ENCODE measurements at regions not wholly inside any gene's neighbourhood (a gene's known extent, or its start where the extent isn't known, plus 50 kb on each side); places are given as distances from the start of the nearest gene placed in this dataset.

DNA sequence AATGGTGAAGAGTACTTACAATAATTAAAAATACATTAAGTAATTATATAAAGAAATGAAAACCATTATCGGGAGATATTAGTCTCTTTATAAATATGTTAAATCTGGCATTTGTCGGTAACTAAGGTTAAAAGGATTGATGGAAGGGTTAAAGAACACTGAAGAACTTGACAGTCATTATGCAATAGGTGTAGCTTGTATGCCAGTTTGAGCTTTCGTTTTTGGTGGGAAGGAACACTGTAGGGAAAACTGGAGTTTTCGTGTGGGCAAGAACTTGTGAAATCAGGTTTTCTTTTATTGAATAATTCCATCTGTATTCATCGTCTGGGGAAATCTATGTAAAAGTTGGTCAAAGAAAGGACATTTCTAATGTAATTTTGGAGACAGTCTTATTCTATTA, 142.3 kb downstream of the DMRTA1 start:
- no peak overlapping the region for H3K4ac ChIP-seq (ENCODE audit: low read depth, low read length)
- H3K18ac ChIP-seq (ENCODE audit: low read length), result no peak overlapping the region
- H2BK12ac ChIP-seq (ENCODE audit: low read length), result no peak overlapping the region
- H3K9ac ChIP-seq (ENCODE audit: low read length), result no peak overlapping the region
- no peak overlapping the region for H4K91ac ChIP-seq (ENCODE audit: low read depth, low read length)
- no peak overlapping the region for H3K4me3 ChIP-seq (ENCODE audit: low read depth, low read length)
- no CpG with 5 or more reads among the region's 5 CpGs for WGBS (ENCODE audit: extremely low coverage, insufficient coverage, insufficient read length)
- no peak overlapping the region for H2BK120ac ChIP-seq (ENCODE audit: insufficient read depth, low read length, poor library complexity)
- no peaks in the 10 kb centered on the region for H3K79me1 ChIP-seq (ENCODE audit: low read length)
- no peak overlapping the region for H2AK5ac ChIP-seq (ENCODE audit: low read length)
- H3K4me1 ChIP-seq (ENCODE audit: control insufficient read depth in 1 of 2, insufficient read depth in 2 of 2, low read length in 2 of 2), result no peaks in the 10 kb centered on the region
- no peaks in the 10 kb centered on the region for H3K79me2 ChIP-seq (ENCODE audit: control insufficient read depth, insufficient read depth, low read length, poor library complexity)
- no peak overlapping the region for H2AFZ ChIP-seq (ENCODE audit: insufficient read depth, low read length, poor library complexity)
- no peak overlapping the region for H4K12ac ChIP-seq (ENCODE audit: low read depth, low read length)
- H3K27ac ChIP-seq (ENCODE audit: low read depth, low read length), result no peak overlapping the region
- no peak overlapping the region for H3K23ac ChIP-seq (ENCODE audit: low read length)
- no peak overlapping the region for H2BK5ac ChIP-seq (ENCODE audit: low read depth, low read length, poor library complexity)
- H4K8ac ChIP-seq (ENCODE audit: low read depth, low read length), result no peak overlapping the region
- no peak overlapping the region for H3K4me2 ChIP-seq (ENCODE audit: low read length)
- H3K36me3 ChIP-seq (ENCODE audit: control insufficient read depth in 1 of 2, insufficient read depth in 2 of 2, low read length in 2 of 2), result no peaks in the 10 kb centered on the region
- H3K9me3 ChIP-seq (ENCODE audit: insufficient read depth, low read depth, low read length), result no peaks in the 10 kb centered on the region
- no peaks in the 10 kb centered on the region for H3K27me3 ChIP-seq (ENCODE audit: insufficient read depth, low read length)
- no peak overlapping the region for H3K14ac ChIP-seq (ENCODE audit: low read length)
- no peak for DNase-seq

- Histone ChIP-seq H2AK5ac (ENCODE audit: low read length) (no peak overlapping the region), H3K27ac (ENCODE audit: low read depth, low read length) (no peak overlapping the region), H4K91ac (ENCODE audit: low read depth, low read length) (no peak overlapping the region), H3K79me2 (ENCODE audit: control insufficient read depth, insufficient read depth, low read length, poor library complexity) (no peaks in the 10 kb centered on the region), H3K4me2 (ENCODE audit: low read length) (no peak overlapping the region), H3K14ac (ENCODE audit: low read length) (no peak overlapping the region), H4K8ac (ENCODE audit: low read depth, low read length) (no peak overlapping the region), H3K4me3 (ENCODE audit: low read depth, low read length) (no peak overlapping the region), H2AFZ (ENCODE audit: insufficient read depth, low read length, poor library complexity) (no peak overlapping the region), H2BK120ac (ENCODE audit: insufficient read depth, low read length, poor library complexity) (no peak overlapping the region), H3K4ac (ENCODE audit: low read depth, low read length) (no peak overlapping the region), H3K9me3 (ENCODE audit: insufficient read depth, low read depth, low read length) (no peaks in the 10 kb centered on the region), H3K18ac (ENCODE audit: low read length) (no peak overlapping the region), H4K12ac (ENCODE audit: low read depth, low read length) (no peak overlapping the region), H3K23ac (ENCODE audit: low read length) (no peak overlapping the region), H3K36me3 (ENCODE audit: control insufficient read depth in 1 of 2, insufficient read depth in 2 of 2, low read length in 2 of 2) (no peaks in the 10 kb centered on the region), H3K27me3 (ENCODE audit: insufficient read depth, low read length) (no peaks in the 10 kb centered on the region), H2BK5ac (ENCODE audit: low read depth, low read length, poor library complexity) (no peak overlapping the region), H2BK12ac (ENCODE audit: low read length) (no peak overlapping the region), H3K9ac (ENCODE audit: low read length) (no peak overlapping the region), H3K79me1 (ENCODE audit: low read length) (no peaks in the 10 kb centered on the region), H3K4me1 (ENCODE audit: control insufficient read depth in 1 of 2, insufficient read depth in 2 of 2, low read length in 2 of 2) (no peaks in the 10 kb centered on the region)
- WGBS (ENCODE audit: extremely low coverage, insufficient coverage, insufficient read length), result no CpG with 5 or more reads among the region's 1 CpG
- no peak for DNase-seq
Observed at GRCh38 chr9:22590336-22591033, 143.9 kb downstream of the DMRTA1 start.

- no peak overlapping the region for H4K12ac ChIP-seq (ENCODE audit: low read depth, low read length)
- no peak overlapping the region for H3K27ac ChIP-seq (ENCODE audit: low read depth, low read length)
- no peaks in the 10 kb centered on the region for H3K4me1 ChIP-seq (ENCODE audit: control insufficient read depth in 1 of 2, insufficient read depth in 2 of 2, low read length in 2 of 2)
- no peak overlapping the region for H2BK12ac ChIP-seq (ENCODE audit: low read length)
- no peak overlapping the region for H3K4me3 ChIP-seq (ENCODE audit: low read depth, low read length)
- no peak overlapping the region for H3K9ac ChIP-seq (ENCODE audit: low read length)
- H3K4me2 ChIP-seq (ENCODE audit: low read length), result no peak overlapping the region
- no peak overlapping the region for H2AK5ac ChIP-seq (ENCODE audit: low read length)
- WGBS (ENCODE audit: extremely low coverage, insufficient coverage, insufficient read length), result no CpG with 5 or more reads among the region's 3 CpGs
- no peak overlapping the region for H4K8ac ChIP-seq (ENCODE audit: low read depth, low read length)
- H3K79me1 ChIP-seq (ENCODE audit: low read length), result no peaks in the 10 kb centered on the region
- no peaks in the 10 kb centered on the region for H3K79me2 ChIP-seq (ENCODE audit: control insufficient read depth, insufficient read depth, low read length, poor library complexity)
- no peaks in the 10 kb centered on the region for H3K9me3 ChIP-seq (ENCODE audit: insufficient read depth, low read depth, low read length)
- no peak for DNase-seq
- H2AFZ ChIP-seq (ENCODE audit: insufficient read depth, low read length, poor library complexity), result no peak overlapping the region
- H2BK5ac ChIP-seq (ENCODE audit: low read depth, low read length, poor library complexity), result no peak overlapping the region
- no peak overlapping the region for H3K4ac ChIP-seq (ENCODE audit: low read depth, low read length)
- no peaks in the 10 kb centered on the region for H3K27me3 ChIP-seq (ENCODE audit: insufficient read depth, low read length)
- H2BK120ac ChIP-seq (ENCODE audit: insufficient read depth, low read length, poor library complexity), result no peak overlapping the region
- H3K36me3 ChIP-seq (ENCODE audit: control insufficient read depth in 1 of 2, insufficient read depth in 2 of 2, low read length in 2 of 2), result no peaks in the 10 kb centered on the region
- H3K23ac ChIP-seq (ENCODE audit: low read length), result no peak overlapping the region
- no peak overlapping the region for H3K14ac ChIP-seq (ENCODE audit: low read length)
- no peak overlapping the region for H3K18ac ChIP-seq (ENCODE audit: low read length)
- no peak overlapping the region for H4K91ac ChIP-seq (ENCODE audit: low read depth, low read length)
Observed at GRCh38 chr9:22595805-22596204, 149.2 kb downstream of the DMRTA1 start.

GRCh38 chr9:22617156-22617555, 170.5 kb downstream of the DMRTA1 start:
- Histone ChIP-seq H2AK5ac (ENCODE audit: low read length) (no peak overlapping the region), H3K36me3 (ENCODE audit: control insufficient read depth in 1 of 2, insufficient read depth in 2 of 2, low read length in 2 of 2) (no peaks in the 10 kb centered on the region), H4K91ac (ENCODE audit: low read depth, low read length) (no peak overlapping the region), H3K4me1 (ENCODE audit: control insufficient read depth in 1 of 2, insufficient read depth in 2 of 2, low read length in 2 of 2) (no peaks in the 10 kb centered on the region), H2BK12ac (ENCODE audit: low read length) (no peak overlapping the region), H3K14ac (ENCODE audit: low read length) (no peak overlapping the region), H3K79me1 (ENCODE audit: low read length) (no peaks in the 10 kb centered on the region), H3K4me2 (ENCODE audit: low read length) (no peak overlapping the region), H2BK5ac (ENCODE audit: low read depth, low read length, poor library complexity) (no peak overlapping the region), H2BK120ac (ENCODE audit: insufficient read depth, low read length, poor library complexity) (no peak overlapping the region), H3K27me3 (ENCODE audit: insufficient read depth, low read length) (no peaks in the 10 kb centered on the region), H3K27ac (ENCODE audit: low read depth, low read length) (no peak overlapping the region), H3K79me2 (ENCODE audit: control insufficient read depth, insufficient read depth, low read length, poor library complexity) (peaks cover 2% of the 10 kb centered on the region), H4K8ac (ENCODE audit: low read depth, low read length) (no peak overlapping the region), H3K18ac (ENCODE audit: low read length) (no peak overlapping the region), H2AFZ (ENCODE audit: insufficient read depth, low read length, poor library complexity) (no peak overlapping the region), H3K4me3 (ENCODE audit: low read depth, low read length) (no peak overlapping the region), H3K9me3 (ENCODE audit: insufficient read depth, low read depth, low read length) (no peaks in the 10 kb centered on the region), H3K4ac (ENCODE audit: low read depth, low read length) (no peak overlapping the region), H4K12ac (ENCODE audit: low read depth, low read length) (no peak overlapping the region), H3K23ac (ENCODE audit: low read length) (no peak overlapping the region), H3K9ac (ENCODE audit: low read length) (no peak overlapping the region)
- DNase-seq, result no peak
- no CpG with 5 or more reads among the region's 2 CpGs for WGBS (ENCODE audit: extremely low coverage, insufficient coverage, insufficient read length)
